ENCODE measurements at regions not wholly inside any gene's neighbourhood (a gene's known extent, or its start where the extent isn't known, plus 50 kb on each side); places are given as distances from the start of the nearest gene placed in this dataset.

DNA sequence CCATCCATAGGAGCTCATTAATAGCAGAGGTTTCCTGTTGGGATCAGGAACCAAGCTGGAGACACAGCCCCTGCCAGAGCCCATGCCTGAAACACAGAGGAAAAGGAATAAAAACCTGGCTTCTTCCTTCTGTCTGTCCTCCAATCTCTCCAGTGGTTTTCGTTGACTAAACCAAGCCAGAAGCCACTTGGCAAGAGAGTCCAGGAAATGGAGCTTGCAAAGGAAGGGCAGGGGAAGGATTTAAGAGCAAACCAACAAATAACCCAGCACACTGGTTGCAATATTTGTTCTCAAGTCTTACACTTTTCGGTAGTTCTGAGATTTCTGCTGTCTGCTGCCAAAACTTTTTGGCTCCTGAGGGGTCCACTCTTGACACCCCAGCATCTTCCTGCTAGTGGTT lies 137.0 kb upstream of the BMP2 start:
- TF ChIP-seq, protein P1, sequence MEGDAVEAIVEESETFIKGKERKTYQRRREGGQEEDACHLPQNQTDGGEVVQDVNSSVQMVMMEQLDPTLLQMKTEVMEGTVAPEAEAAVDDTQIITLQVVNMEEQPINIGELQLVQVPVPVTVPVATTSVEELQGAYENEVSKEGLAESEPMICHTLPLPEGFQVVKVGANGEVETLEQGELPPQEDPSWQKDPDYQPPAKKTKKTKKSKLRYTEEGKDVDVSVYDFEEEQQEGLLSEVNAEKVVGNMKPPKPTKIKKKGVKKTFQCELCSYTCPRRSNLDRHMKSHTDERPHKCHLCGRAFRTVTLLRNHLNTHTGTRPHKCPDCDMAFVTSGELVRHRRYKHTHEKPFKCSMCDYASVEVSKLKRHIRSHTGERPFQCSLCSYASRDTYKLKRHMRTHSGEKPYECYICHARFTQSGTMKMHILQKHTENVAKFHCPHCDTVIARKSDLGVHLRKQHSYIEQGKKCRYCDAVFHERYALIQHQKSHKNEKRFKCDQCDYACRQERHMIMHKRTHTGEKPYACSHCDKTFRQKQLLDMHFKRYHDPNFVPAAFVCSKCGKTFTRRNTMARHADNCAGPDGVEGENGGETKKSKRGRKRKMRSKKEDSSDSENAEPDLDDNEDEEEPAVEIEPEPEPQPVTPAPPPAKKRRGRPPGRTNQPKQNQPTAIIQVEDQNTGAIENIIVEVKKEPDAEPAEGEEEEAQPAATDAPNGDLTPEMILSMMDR (IDR thresholded peaks at IDR 0.05; ENCODE audit: low read depth, low read length, poor library complexity, severe bottlenecking), result no peak
- no peak for TF ChIP-seq EZH2phosphoT487 (IDR thresholded peaks at IDR 0.05; ENCODE audit: borderline replicate concordance, low read length)
